MM.1S (cell line): ENCODE measurements at regions not wholly inside any gene's neighbourhood (a gene's known extent, or its start where the extent isn't known, plus 50 kb on each side); places are given as distances from the start of the nearest gene placed in this dataset.

Source experiments
- DNase-seq: peaks from one replicate; pipeline ENCODE4 v3.0.0-alpha.2; 2015
- H2AFZ ChIP-seq: fragments of 300-600 bp; sonication (generic); 2 replicates; pipeline ENCODE4 v1.6.0; 2016; ENCODE audit warnings: antibody characterized with exemption, low read length
- H3F3A ChIP-seq: fragments of 300-600 bp; sonication (generic); 2 replicates; pipeline ENCODE4 v1.6.1; 2016; ENCODE audit warnings: mild to moderate bottlenecking, antibody characterized with exemption, low read length, moderate library complexity, mixed read lengths; ENCODE audit not compliant: insufficient read depth
- H3K27ac ChIP-seq: fragments of 300-600 bp; sonication (generic); 2 replicates; pipeline ENCODE4 v1.5.1; 2016; ENCODE audit warnings: mild to moderate bottlenecking, low read length
- H3K27me3 ChIP-seq: fragments of 300-600 bp; sonication (generic); replicated peaks from 2 replicates; pipeline ENCODE4 v1.6.0; 2016; ENCODE audit warnings: low read length; ENCODE audit not compliant: insufficient read depth
- H3K36me3 ChIP-seq: fragments of 300-600 bp; sonication (generic); replicated peaks from 2 replicates; pipeline ENCODE4 v1.6.1; 2016; ENCODE audit warnings: mild to moderate bottlenecking, low read length, mixed read lengths; ENCODE audit not compliant: insufficient read depth
- H3K4me1 ChIP-seq: fragments of 300-600 bp; sonication (generic); 2 replicates; pipeline ENCODE4 v1.6.1; 2016; ENCODE audit warnings: low read length, mixed read lengths
- H3K4me2 ChIP-seq: fragments of 300-600 bp; sonication (generic); 2 replicates; pipeline ENCODE4 v1.6.0; 2016; ENCODE audit warnings: low read depth, low read length
- H3K4me3 ChIP-seq: fragments of 300-600 bp; sonication (generic); 2 replicates; pipeline ENCODE4 v1.5.1; 2016; ENCODE audit warnings: low read length, mixed read lengths
- H3K79me2 ChIP-seq: fragments of 300-600 bp; sonication (generic); 2 replicates; pipeline ENCODE4 v1.6.1; 2016; ENCODE audit warnings: mixed run types, low read length, mixed read lengths
- H3K9ac ChIP-seq: fragments of 300-600 bp; sonication (generic); 2 replicates; pipeline ENCODE4 v1.6.1; 2016; ENCODE audit warnings: low read length, mixed read lengths
- H3K9me2 ChIP-seq: fragments of 300-600 bp; sonication (generic); replicated peaks from 2 replicates; pipeline ENCODE4 v1.6.1; 2016; ENCODE audit warnings: mild to moderate bottlenecking, low read length, mixed read lengths; ENCODE audit not compliant: insufficient read depth
- H3K9me3 ChIP-seq: fragments of 300-600 bp; sonication (generic); replicated peaks from 2 replicates; pipeline ENCODE4 v1.6.1; 2016; ENCODE audit warnings: mild to moderate bottlenecking, low read length, mixed read lengths; ENCODE audit not compliant: insufficient read depth
- H4K20me1 ChIP-seq: fragments of 300-600 bp; sonication (generic); 2 replicates; pipeline ENCODE4 v1.6.1; 2016; ENCODE audit warnings: mild to moderate bottlenecking, low read length, moderate library complexity, mixed read lengths; ENCODE audit not compliant: insufficient read depth
- CTCF ChIP-seq: fragments of 300-600 bp; sonication (generic); IDR thresholded peaks from 2 replicates; pipeline ENCODE4 v1.5.1; 2016; ENCODE audit warnings: antibody characterized with exemption, low read length, mixed read lengths
- EZH2 ChIP-seq: fragments of 300-600 bp; sonication (generic); optimal IDR thresholded peaks from 2 replicates; pipeline ENCODE3; 2017; ENCODE audit warnings: low read depth, mild to moderate bottlenecking, antibody characterized with exemption, low read length, mixed read lengths
- EZH2phosphoT487 ChIP-seq: fragments of 300-600 bp; sonication (generic); IDR thresholded peaks from 2 replicates; pipeline ENCODE4 v1.6.1; 2018; ENCODE audit warnings: antibody characterized with exemption, low read length

GRCh38 chr6:77021232-77021631 is 442.1 kb downstream of the HTR1B start:
- Histone ChIP-seq H3K9me2 (no peaks in the 10 kb centered on the region), H3K9me3 (no peaks in the 10 kb centered on the region), H3K79me2 (no peaks in the 10 kb centered on the region), H2AFZ (no peak overlapping the region), H3K4me3 (no peak overlapping the region), H3F3A (no peaks in the 10 kb centered on the region), H4K20me1 (no peaks in the 10 kb centered on the region), H3K4me2 (no peak overlapping the region), H3K27ac (no peak overlapping the region), H3K9ac (no peak overlapping the region), H3K27me3 (no peaks in the 10 kb centered on the region), H3K4me1 (no peaks in the 10 kb centered on the region), H3K36me3 (no peaks in the 10 kb centered on the region)
- DNase-seq: no peak
- TF ChIP-seq EZH2phosphoT487: no peak

- H3K4me1 ChIP-seq: no peaks in the 10 kb centered on the region
Observed at GRCh38 chr6:77019081-77019480, 444.2 kb downstream of the HTR1B start.

GRCh38 chr6:77017537-77017936 is 445.8 kb downstream of the HTR1B start:
- H3K9me3 ChIP-seq: no peaks in the 10 kb centered on the region
- H3K27me3 ChIP-seq: no peaks in the 10 kb centered on the region
- H3K79me2 ChIP-seq: no peaks in the 10 kb centered on the region
- no peaks in the 10 kb centered on the region for H4K20me1 ChIP-seq
- H3K4me3 ChIP-seq: no peak overlapping the region
- H3K36me3 ChIP-seq: no peaks in the 10 kb centered on the region
- H3K4me1 ChIP-seq: no peaks in the 10 kb centered on the region
- H3F3A ChIP-seq: no peaks in the 10 kb centered on the region
- no peaks in the 10 kb centered on the region for H3K9me2 ChIP-seq
- no peak overlapping the region for H3K27ac ChIP-seq
- H3K9ac ChIP-seq: no peak overlapping the region
- no peak overlapping the region for H3K4me2 ChIP-seq
- no peak overlapping the region for H2AFZ ChIP-seq
- no peak for TF ChIP-seq EZH2phosphoT487
- no peak for DNase-seq

More at GRCh38 chr6:77019081-77019480, 444.2 kb downstream of the HTR1B start:
- Histone ChIP-seq H3K27me3 (no peaks in the 10 kb centered on the region), H4K20me1 (no peaks in the 10 kb centered on the region), H3F3A (no peaks in the 10 kb centered on the region), H3K4me3 (no peak overlapping the region), H3K79me2 (no peaks in the 10 kb centered on the region), H3K9me2 (no peaks in the 10 kb centered on the region), H3K4me2 (no peak overlapping the region), H3K9me3 (no peaks in the 10 kb centered on the region), H3K36me3 (no peaks in the 10 kb centered on the region), H3K9ac (no peak overlapping the region), H2AFZ (no peak overlapping the region), H3K27ac (no peak overlapping the region)
- no peak for DNase-seq
- no peak for TF ChIP-seq CTCF
- TF ChIP-seq EZH2: no peak
- TF ChIP-seq EZH2phosphoT487: no peak

- H3K4me3 ChIP-seq: no peak overlapping the region
- no peak overlapping the region for H2AFZ ChIP-seq
- no peak for DNase-seq
- H3K4me1 ChIP-seq: no peaks in the 10 kb centered on the region
- H3K27me3 ChIP-seq: no peaks in the 10 kb centered on the region
- H3K27ac ChIP-seq: no peak overlapping the region
- H3K4me2 ChIP-seq: no peak overlapping the region
- no peaks in the 10 kb centered on the region for H3K9me3 ChIP-seq
- H3F3A ChIP-seq: no peaks in the 10 kb centered on the region
- H4K20me1 ChIP-seq: no peaks in the 10 kb centered on the region
- H3K9ac ChIP-seq: no peak overlapping the region
- TF ChIP-seq EZH2phosphoT487: no peak
- no peak for TF ChIP-seq EZH2
- TF ChIP-seq CTCF: no peak
- no peaks in the 10 kb centered on the region for H3K9me2 ChIP-seq
- no peaks in the 10 kb centered on the region for H3K36me3 ChIP-seq
- no peaks in the 10 kb centered on the region for H3K79me2 ChIP-seq
Observed at GRCh38 chr6:77015350-77015749, 447.9 kb downstream of the HTR1B start.
